Neural progenitor cell (in vitro differentiated cells): ENCODE measurements at regions not wholly inside any gene's neighbourhood (a gene's known extent, or its start where the extent isn't known, plus 50 kb on each side); places are given as distances from the start of the nearest gene placed in this dataset.

ENCODE experiments used
- DNase-seq: peaks from one replicate; pipeline ENCODE4 v3.0.0-alpha.2; 2016; ENCODE audit warnings: low spot score
- H2AFZ ChIP-seq: fragments of 200-600 bp; sonication (generic); replicated peaks from 2 replicates; pipeline ENCODE4 v1.6.1; 2016; ENCODE audit warnings: antibody characterized with exemption
- H3F3A ChIP-seq: fragments of 200-600 bp; sonication (generic); 2 replicates; pipeline ENCODE4 v1.6.1; 2016; ENCODE audit warnings: antibody characterized with exemption, low read depth
- H3K27ac ChIP-seq: fragments of 200-600 bp; sonication (generic); 2 replicates; pipeline ENCODE4 v1.5.1; 2016; ENCODE audit warnings: mild to moderate bottlenecking
- H3K27me3 ChIP-seq: fragments of 200-600 bp; sonication (generic); 2 replicates; pipeline ENCODE4 v1.6.1; 2016; ENCODE audit warnings: mild to moderate bottlenecking, moderate library complexity
- H3K36me3 ChIP-seq: fragments of 200-600 bp; sonication (generic); 2 replicates; pipeline ENCODE4 v1.5.1; 2016
- H3K4me1 ChIP-seq: fragments of 200-600 bp; sonication (generic); 2 replicates; pipeline ENCODE4 v1.6.1; 2016; ENCODE audit warnings: mixed run types
- H3K4me2 ChIP-seq: fragments of 200-600 bp; sonication (generic); 2 replicates; pipeline ENCODE4 v1.6.1; 2016
- H3K4me3 ChIP-seq: fragments of 200-600 bp; sonication (generic); 2 replicates; pipeline ENCODE4 v1.5.1; 2016
- H3K79me2 ChIP-seq: fragments of 200-600 bp; sonication (generic); 2 replicates; pipeline ENCODE4 v1.6.1; 2016; ENCODE audit warnings: low read depth
- H3K9ac ChIP-seq: fragments of 200-600 bp; sonication (generic); 2 replicates; pipeline ENCODE4 v1.6.1; 2016
- H3K9me3 ChIP-seq: fragments of 200-600 bp; sonication (generic); 2 replicates; pipeline ENCODE4 v1.5.1; 2016; ENCODE audit warnings: low read depth
- H4K20me1 ChIP-seq: fragments of 200-600 bp; sonication (generic); 2 replicates; pipeline ENCODE4 v1.6.1; 2016; ENCODE audit warnings: low read depth
- H3K27ac Mint-ChIP-seq: 3 replicates; pipeline ENCODE4 v1.8.0; 2021; ENCODE audit warnings: mixed read lengths
- H3K27me3 Mint-ChIP-seq: 2 replicates; pipeline ENCODE4 v1.8.0; 2022; ENCODE audit warnings: low read depth, mild to moderate bottlenecking, inconsistent platforms, moderate library complexity, mixed read lengths; ENCODE audit not compliant: insufficient read depth
- H3K36me3 Mint-ChIP-seq: 3 replicates; pipeline ENCODE4 v1.8.0; 2021; ENCODE audit warnings: mixed read lengths
- H3K4me1 Mint-ChIP-seq: 3 replicates; pipeline ENCODE4 v1.8.0; 2021; ENCODE audit warnings: mixed read lengths
- H3K4me3 Mint-ChIP-seq: 3 replicates; pipeline ENCODE4 v1.8.0; 2021; ENCODE audit warnings: mild to moderate bottlenecking, moderate library complexity, mixed read lengths
- H3K9me3 Mint-ChIP-seq: 3 replicates; pipeline ENCODE4 v1.8.0; 2020; ENCODE audit warnings: mixed read lengths
- EZH2 ChIP-seq: fragments of 200-600 bp; sonication (generic); IDR thresholded peaks from 2 replicates; pipeline ENCODE4 v1.6.1; 2017; ENCODE audit warnings: antibody characterized with exemption, mild to moderate bottlenecking, moderate library complexity
- EZH2phosphoT487 ChIP-seq: fragments of 200-600 bp; sonication (generic); IDR thresholded peaks from 2 replicates; pipeline ENCODE4 v1.6.1; 2017; ENCODE audit warnings: antibody characterized with exemption
- TF ChIP-seq, protein P1 (sequence below): fragments of 200-600 bp; sonication (generic); IDR thresholded peaks from 2 replicates; pipeline ENCODE4 v1.5.1; 2017; ENCODE audit warnings: antibody characterized with exemption, mild to moderate bottlenecking

- no peaks in the 10 kb centered on the region for H4K20me1 ChIP-seq
- H3K79me2 ChIP-seq = no peaks in the 10 kb centered on the region
- no peaks in the 10 kb centered on the region for H3K27me3 ChIP-seq
- Mint-ChIP-seq H3K36me3 (no peaks in the 10 kb centered on the region), H3K9me3 (no peaks in the 10 kb centered on the region), H3K27ac (no peak overlapping the region), H3K4me3 (no peak overlapping the region), H3K27me3 (no peaks in the 10 kb centered on the region), H3K4me1 (peaks cover 36% of the 10 kb centered on the region)
- no peak overlapping the region for H3K27ac ChIP-seq
- H3F3A ChIP-seq = no peaks in the 10 kb centered on the region
- no peak for DNase-seq
- H2AFZ ChIP-seq = peak overlapping the region; percentile 38
- no peak overlapping the region for H3K4me3 ChIP-seq
- no peak overlapping the region for H3K4me2 ChIP-seq
- H3K4me1 ChIP-seq = no peaks in the 10 kb centered on the region
- no peaks in the 10 kb centered on the region for H3K36me3 ChIP-seq
- H3K9ac ChIP-seq = no peak overlapping the region
- H3K9me3 ChIP-seq = no peaks in the 10 kb centered on the region
- no peak for TF ChIP-seq EZH2
- TF ChIP-seq EZH2phosphoT487 = no peak
- TF ChIP-seq, protein P1, sequence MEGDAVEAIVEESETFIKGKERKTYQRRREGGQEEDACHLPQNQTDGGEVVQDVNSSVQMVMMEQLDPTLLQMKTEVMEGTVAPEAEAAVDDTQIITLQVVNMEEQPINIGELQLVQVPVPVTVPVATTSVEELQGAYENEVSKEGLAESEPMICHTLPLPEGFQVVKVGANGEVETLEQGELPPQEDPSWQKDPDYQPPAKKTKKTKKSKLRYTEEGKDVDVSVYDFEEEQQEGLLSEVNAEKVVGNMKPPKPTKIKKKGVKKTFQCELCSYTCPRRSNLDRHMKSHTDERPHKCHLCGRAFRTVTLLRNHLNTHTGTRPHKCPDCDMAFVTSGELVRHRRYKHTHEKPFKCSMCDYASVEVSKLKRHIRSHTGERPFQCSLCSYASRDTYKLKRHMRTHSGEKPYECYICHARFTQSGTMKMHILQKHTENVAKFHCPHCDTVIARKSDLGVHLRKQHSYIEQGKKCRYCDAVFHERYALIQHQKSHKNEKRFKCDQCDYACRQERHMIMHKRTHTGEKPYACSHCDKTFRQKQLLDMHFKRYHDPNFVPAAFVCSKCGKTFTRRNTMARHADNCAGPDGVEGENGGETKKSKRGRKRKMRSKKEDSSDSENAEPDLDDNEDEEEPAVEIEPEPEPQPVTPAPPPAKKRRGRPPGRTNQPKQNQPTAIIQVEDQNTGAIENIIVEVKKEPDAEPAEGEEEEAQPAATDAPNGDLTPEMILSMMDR = no peak
Measured at GRCh38 chr2:18067588-18068384, 189.3 kb downstream of the KCNS3 start.

DNA sequence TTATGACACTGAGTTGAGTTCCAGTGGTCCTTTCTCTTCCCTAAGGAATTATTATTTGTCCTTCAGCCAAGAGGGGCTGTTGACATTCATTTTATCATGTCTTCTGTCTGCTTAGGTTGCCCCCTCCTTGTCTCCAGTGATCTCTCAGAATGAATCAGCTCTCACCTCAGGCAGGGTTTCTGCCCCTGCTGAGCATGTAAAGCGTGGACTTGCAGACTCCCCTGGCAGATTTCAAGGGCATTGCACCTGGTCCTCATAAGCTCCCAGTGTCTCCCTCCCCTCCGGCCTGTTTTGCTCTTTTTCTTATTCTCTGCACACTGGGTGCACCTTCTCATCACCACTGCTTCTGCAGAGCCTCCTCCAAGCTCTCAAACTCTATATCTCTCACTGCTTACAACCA, 188.4 kb downstream of the KCNS3 start:
- Histone ChIP-seq H3K9me3 (no peaks in the 10 kb centered on the region), H4K20me1 (no peaks in the 10 kb centered on the region), H3K4me2 (no peak overlapping the region), H2AFZ (no peak overlapping the region), H3F3A (no peaks in the 10 kb centered on the region), H3K79me2 (no peaks in the 10 kb centered on the region), H3K4me3 (no peak overlapping the region), H3K27ac (no peak overlapping the region), H3K4me1 (peaks cover 2% of the 10 kb centered on the region), H3K36me3 (no peaks in the 10 kb centered on the region), H3K9ac (no peak overlapping the region), H3K27me3 (no peaks in the 10 kb centered on the region)
- H3K4me3 Mint-ChIP-seq = peak overlapping the region; percentile 8
- H3K36me3 Mint-ChIP-seq = no peaks in the 10 kb centered on the region
- no peaks in the 10 kb centered on the region for H3K9me3 Mint-ChIP-seq
- H3K27ac Mint-ChIP-seq = no peak overlapping the region
- DNase-seq = no peak
- no peaks in the 10 kb centered on the region for H3K27me3 Mint-ChIP-seq
- peaks cover 39% of the 10 kb centered on the region for H3K4me1 Mint-ChIP-seq
- TF ChIP-seq, protein P1 = no peak
- no peak for TF ChIP-seq EZH2
- TF ChIP-seq EZH2phosphoT487 = no peak

DNA sequence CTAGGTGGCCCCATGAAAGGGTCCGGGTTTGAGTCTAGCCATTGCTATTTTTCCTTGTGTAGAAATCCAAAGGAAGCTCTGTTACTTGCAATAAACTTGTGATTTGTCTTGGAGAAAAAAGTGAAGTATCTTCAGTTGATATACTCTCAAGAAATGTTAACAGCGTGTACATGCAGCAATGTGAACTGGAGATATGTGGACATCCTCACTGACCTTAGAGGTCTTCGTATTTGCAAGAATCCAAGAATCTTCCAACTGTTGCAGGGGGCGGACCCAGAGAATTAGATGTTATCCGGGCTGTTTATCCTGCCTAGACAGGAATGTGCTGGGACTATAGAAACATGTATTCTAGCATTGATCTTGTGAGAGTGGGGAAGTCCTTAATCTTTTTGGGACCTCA, 187.6 kb downstream of the KCNS3 start:
- no peak overlapping the region for H3K4me3 Mint-ChIP-seq
- no peaks in the 10 kb centered on the region for H3K36me3 ChIP-seq
- peaks cover 43% of the 10 kb centered on the region for H3K4me1 Mint-ChIP-seq
- TF ChIP-seq EZH2 (no peak), EZH2phosphoT487 (no peak)
- TF ChIP-seq, protein P1 = no peak
- no peak overlapping the region for H3K4me3 ChIP-seq
- no peaks in the 10 kb centered on the region for H3K9me3 Mint-ChIP-seq
- H3F3A ChIP-seq = peaks cover 4% of the 10 kb centered on the region
- peaks cover 7% of the 10 kb centered on the region for H3K4me1 ChIP-seq
- H3K27me3 Mint-ChIP-seq = no peaks in the 10 kb centered on the region
- H4K20me1 ChIP-seq = no peaks in the 10 kb centered on the region
- DNase-seq = no peak
- H3K36me3 Mint-ChIP-seq = no peaks in the 10 kb centered on the region
- no peaks in the 10 kb centered on the region for H3K27me3 ChIP-seq
- no peaks in the 10 kb centered on the region for H3K79me2 ChIP-seq
- no peak overlapping the region for H3K4me2 ChIP-seq
- H2AFZ ChIP-seq = no peak overlapping the region
- no peak overlapping the region for H3K27ac Mint-ChIP-seq
- no peak overlapping the region for H3K9ac ChIP-seq
- no peaks in the 10 kb centered on the region for H3K9me3 ChIP-seq
- H3K27ac ChIP-seq = no peak overlapping the region
